Transverse colon (tissue), 4 donors: ENCODE measurements at regions not wholly inside any gene's neighbourhood (a gene's known extent, or its start where the extent isn't known, plus 50 kb on each side); places are given as distances from the start of the nearest gene placed in this dataset.

Experiments
- EP300 ChIP-seq: sonication (generic); formaldehyde crosslinking; IDR thresholded peaks from one replicate; pipeline ENCODE4 v1.6.1; 2017; ENCODE audit warnings: antibody characterized with exemption, low read depth
- POLR2A ChIP-seq: fragments of 450-650 bp; IDR thresholded peaks from one replicate; pipeline ENCODE4 v1.6.1; 2016; ENCODE audit warnings: antibody characterized with exemption, mild to moderate bottlenecking, moderate library complexity
- POLR2AphosphoS5 ChIP-seq, 3 donors: sonication (generic); formaldehyde crosslinking; IDR thresholded peaks; one replicate each; pipeline ENCODE4 v1.6.1; 2016; ENCODE audit warnings: antibody characterized with exemption in 3 of 3
- TF ChIP-seq, protein P1 (sequence below), 5 experiments: fragments of 200-600 bp in 3 of 5; fragments of 450-650 bp in 2 of 5; sonication (generic) in 3 of 5; IDR thresholded peaks; 1 replicate in 2 of 5; 2 replicates in 3 of 5; pipeline ENCODE4 v1.5.1; 2016 to 2017; ENCODE audit warnings: antibody characterized with exemption in 5 of 5, inconsistent platforms in 3 of 5, mild to moderate bottlenecking in 2 of 5, moderate library complexity in 1 of 5

DNA sequence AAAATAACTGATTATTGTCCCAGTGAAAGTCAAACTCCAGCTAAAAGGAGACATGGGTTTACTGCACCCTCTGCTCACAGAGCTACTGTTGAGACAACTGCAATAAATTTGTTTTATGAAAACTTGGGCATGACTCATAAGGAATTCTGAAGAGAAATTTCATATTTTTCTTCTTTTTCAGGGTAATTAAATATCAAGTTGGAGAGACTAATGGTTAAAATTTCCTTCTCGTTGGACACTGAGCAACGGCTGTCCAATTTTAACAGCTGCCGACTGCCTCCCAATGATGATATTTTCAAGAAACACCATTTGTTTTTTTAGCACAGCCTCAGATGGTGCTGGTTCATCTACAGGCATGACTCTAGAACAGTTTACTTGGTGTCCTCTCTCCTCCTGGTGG, 259.2 kb upstream of the RGMB start:
- TF ChIP-seq, protein P1, sequence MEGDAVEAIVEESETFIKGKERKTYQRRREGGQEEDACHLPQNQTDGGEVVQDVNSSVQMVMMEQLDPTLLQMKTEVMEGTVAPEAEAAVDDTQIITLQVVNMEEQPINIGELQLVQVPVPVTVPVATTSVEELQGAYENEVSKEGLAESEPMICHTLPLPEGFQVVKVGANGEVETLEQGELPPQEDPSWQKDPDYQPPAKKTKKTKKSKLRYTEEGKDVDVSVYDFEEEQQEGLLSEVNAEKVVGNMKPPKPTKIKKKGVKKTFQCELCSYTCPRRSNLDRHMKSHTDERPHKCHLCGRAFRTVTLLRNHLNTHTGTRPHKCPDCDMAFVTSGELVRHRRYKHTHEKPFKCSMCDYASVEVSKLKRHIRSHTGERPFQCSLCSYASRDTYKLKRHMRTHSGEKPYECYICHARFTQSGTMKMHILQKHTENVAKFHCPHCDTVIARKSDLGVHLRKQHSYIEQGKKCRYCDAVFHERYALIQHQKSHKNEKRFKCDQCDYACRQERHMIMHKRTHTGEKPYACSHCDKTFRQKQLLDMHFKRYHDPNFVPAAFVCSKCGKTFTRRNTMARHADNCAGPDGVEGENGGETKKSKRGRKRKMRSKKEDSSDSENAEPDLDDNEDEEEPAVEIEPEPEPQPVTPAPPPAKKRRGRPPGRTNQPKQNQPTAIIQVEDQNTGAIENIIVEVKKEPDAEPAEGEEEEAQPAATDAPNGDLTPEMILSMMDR (IDR thresholded peaks at IDR 0.05), result no peak
- TF ChIP-seq POLR2AphosphoS5 (IDR thresholded peaks at IDR 0.05) (no peak), EP300 (no peak), POLR2A (no peak)
